Panc1 (cell line): ENCODE measurements at regions not wholly inside any gene's neighbourhood (a gene's known extent, or its start where the extent isn't known, plus 50 kb on each side); places are given as distances from the start of the nearest gene placed in this dataset.

ENCODE experiments used
- ATAC-seq: fragments of 200-7000 bp; cut with Tn5 transposase; 2 replicates; pipeline ENCODE4 v1.9.1; 2020; ENCODE audit warnings: mild to moderate bottlenecking, moderate library complexity
- BruUV-seq: library from RNA; stranded (reverse); fragments of 400-500 nt; replicated peaks from 2 replicates; lab custom pipeline; 2021; lab: Mats Ljungman, UMichigan
- CTCF ChIA-PET: fragments of 300-600 bp; sonication (Branson Sonifier 250); formaldehyde crosslinking; loops from one replicate; lab custom pipeline; 2022; ENCODE audit warnings: antibody characterized with exemption; lab: Charles Lee
- POLR2A ChIA-PET: fragments of 300-600 bp; sonication (Branson Sonifier 250); formaldehyde crosslinking; loops from one replicate; lab custom pipeline; 2022; ENCODE audit warnings: antibody characterized with exemption; lab: Charles Lee
- DNase-seq: peaks from one replicate; pipeline ENCODE4 v3.0.0-alpha.2; 2010; ENCODE audit warnings: low read depth, low spot score
- H3K27ac ChIP-seq: 2 replicates; pipeline ENCODE4 v1.5.1; 2011; ENCODE audit warnings: mild to moderate bottlenecking, low read length, inconsistent platforms
- H3K27me3 ChIP-seq: fragments of 200-500 bp; sonication (Bioruptor generic); 2 replicates; pipeline ENCODE4 v1.6.0; 2014; ENCODE audit warnings: low read length, inconsistent platforms; ENCODE audit not compliant: control insufficient read depth, insufficient read depth
- H3K36me3 ChIP-seq: fragments of 200-500 bp; sonication (Bioruptor generic); 2 replicates; pipeline ENCODE4 v1.5.1; 2014; ENCODE audit warnings: inconsistent platforms, mild to moderate bottlenecking, low read length, moderate library complexity; ENCODE audit not compliant: control insufficient read depth, insufficient read depth
- H3K4me1 ChIP-seq: 2 replicates; pipeline ENCODE4 v1.5.1; 2011; ENCODE audit warnings: inconsistent platforms, mild to moderate bottlenecking, low read length, moderate library complexity; ENCODE audit not compliant: control insufficient read depth, insufficient read depth
- H3K4me3 ChIP-seq, 2 experiments: 2 replicates each; pipeline ENCODE4 v1.5.1; 2011 to 2012; ENCODE audit warnings: low read depth in 2 of 2, low read length in 2 of 2, mild to moderate bottlenecking in 2 of 2, inconsistent platforms in 1 of 2, moderate library complexity in 1 of 2
- H3K9me3 ChIP-seq: fragments of 200-500 bp; sonication (Bioruptor generic); 2 replicates; pipeline ENCODE4 v1.5.1; 2014; ENCODE audit warnings: low read depth, mild to moderate bottlenecking, inconsistent platforms, low read length, moderate library complexity; ENCODE audit not compliant: control insufficient read depth, insufficient read depth
- POLR2AphosphoS5 ChIP-seq: IDR thresholded peaks from 2 replicates; pipeline ENCODE4 v1.6.1; 2012; ENCODE audit warnings: mild to moderate bottlenecking, low read depth, low read length, moderate library complexity
- SIN3A ChIP-seq: IDR thresholded peaks from 2 replicates; pipeline ENCODE4 v1.6.1; 2012; ENCODE audit warnings: low read depth, mild to moderate bottlenecking, low read length, moderate library complexity, borderline replicate concordance; ENCODE audit not compliant: insufficient read depth
- TCF7L2 ChIP-seq: IDR thresholded peaks from 2 replicates; pipeline ENCODE4 v1.6.1; 2011; ENCODE audit warnings: mild to moderate bottlenecking, low read depth, low read length, inconsistent platforms
- in situ Hi-C: cut with HindIII; loops from 2 replicates; pipeline ENCODE4 v1.10.0; 2016; ENCODE audit warnings: low sequenced_read_pairs, low pct_unique_long_range_greater_than_20kb
- intact Hi-C: fragments of 100-400 bp; cut with micrococcal nuclease; formaldehyde crosslinking; loops from one replicate; pipeline ENCODE4 v1.10.0; 2022; ENCODE audit not compliant: unreplicated experiment
- TF ChIP-seq, protein P1 (sequence below): fragments of 450-650 bp; IDR thresholded peaks from 2 replicates; pipeline ENCODE4 v1.5.1; 2017; ENCODE audit warnings: mild to moderate bottlenecking
- TF ChIP-seq, protein P2 (sequence below), 2 experiments: IDR thresholded peaks; 2 replicates each; pipeline ENCODE4 v1.6.1; 2011 to 2012; ENCODE audit warnings: low read depth in 2 of 2, control low read depth in 1 of 2, low read length in 1 of 2, mild to moderate bottlenecking in 1 of 2, moderate library complexity in 1 of 2; ENCODE audit not compliant: insufficient read depth in 1 of 2

DNA sequence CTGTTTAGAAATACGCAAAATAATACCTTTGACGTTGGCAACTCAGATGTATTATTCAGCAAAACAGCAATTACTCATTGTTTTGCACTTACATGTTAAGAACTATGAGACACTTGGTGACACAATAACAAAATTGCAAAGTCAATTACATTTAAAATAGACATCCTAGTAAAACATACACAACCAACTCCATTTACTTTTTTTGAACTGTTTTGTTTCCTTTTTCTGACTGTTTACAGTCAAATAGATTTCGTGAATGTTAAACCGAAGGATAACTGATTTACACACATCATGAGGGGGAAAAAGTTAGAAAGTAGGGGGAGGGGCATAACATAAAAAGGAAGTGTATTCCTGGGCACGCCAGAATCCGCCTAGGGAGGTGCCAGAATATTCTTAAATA lies 220.1 kb downstream of the MEF2C start:
- DNase-seq (no peak), ATAC-seq (no peak)
- peak overlapping the region; percentile 96 for H3K27ac ChIP-seq
- no TSS peak for BruUV-seq
- no peaks in the 10 kb centered on the region for H3K27me3 ChIP-seq
- TF ChIP-seq TCF7L2 (no peak), SIN3A (no peak), POLR2AphosphoS5 (no peak)
- TF ChIP-seq, protein P1, sequence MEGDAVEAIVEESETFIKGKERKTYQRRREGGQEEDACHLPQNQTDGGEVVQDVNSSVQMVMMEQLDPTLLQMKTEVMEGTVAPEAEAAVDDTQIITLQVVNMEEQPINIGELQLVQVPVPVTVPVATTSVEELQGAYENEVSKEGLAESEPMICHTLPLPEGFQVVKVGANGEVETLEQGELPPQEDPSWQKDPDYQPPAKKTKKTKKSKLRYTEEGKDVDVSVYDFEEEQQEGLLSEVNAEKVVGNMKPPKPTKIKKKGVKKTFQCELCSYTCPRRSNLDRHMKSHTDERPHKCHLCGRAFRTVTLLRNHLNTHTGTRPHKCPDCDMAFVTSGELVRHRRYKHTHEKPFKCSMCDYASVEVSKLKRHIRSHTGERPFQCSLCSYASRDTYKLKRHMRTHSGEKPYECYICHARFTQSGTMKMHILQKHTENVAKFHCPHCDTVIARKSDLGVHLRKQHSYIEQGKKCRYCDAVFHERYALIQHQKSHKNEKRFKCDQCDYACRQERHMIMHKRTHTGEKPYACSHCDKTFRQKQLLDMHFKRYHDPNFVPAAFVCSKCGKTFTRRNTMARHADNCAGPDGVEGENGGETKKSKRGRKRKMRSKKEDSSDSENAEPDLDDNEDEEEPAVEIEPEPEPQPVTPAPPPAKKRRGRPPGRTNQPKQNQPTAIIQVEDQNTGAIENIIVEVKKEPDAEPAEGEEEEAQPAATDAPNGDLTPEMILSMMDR, result no peak
- TF ChIP-seq, protein P2, sequence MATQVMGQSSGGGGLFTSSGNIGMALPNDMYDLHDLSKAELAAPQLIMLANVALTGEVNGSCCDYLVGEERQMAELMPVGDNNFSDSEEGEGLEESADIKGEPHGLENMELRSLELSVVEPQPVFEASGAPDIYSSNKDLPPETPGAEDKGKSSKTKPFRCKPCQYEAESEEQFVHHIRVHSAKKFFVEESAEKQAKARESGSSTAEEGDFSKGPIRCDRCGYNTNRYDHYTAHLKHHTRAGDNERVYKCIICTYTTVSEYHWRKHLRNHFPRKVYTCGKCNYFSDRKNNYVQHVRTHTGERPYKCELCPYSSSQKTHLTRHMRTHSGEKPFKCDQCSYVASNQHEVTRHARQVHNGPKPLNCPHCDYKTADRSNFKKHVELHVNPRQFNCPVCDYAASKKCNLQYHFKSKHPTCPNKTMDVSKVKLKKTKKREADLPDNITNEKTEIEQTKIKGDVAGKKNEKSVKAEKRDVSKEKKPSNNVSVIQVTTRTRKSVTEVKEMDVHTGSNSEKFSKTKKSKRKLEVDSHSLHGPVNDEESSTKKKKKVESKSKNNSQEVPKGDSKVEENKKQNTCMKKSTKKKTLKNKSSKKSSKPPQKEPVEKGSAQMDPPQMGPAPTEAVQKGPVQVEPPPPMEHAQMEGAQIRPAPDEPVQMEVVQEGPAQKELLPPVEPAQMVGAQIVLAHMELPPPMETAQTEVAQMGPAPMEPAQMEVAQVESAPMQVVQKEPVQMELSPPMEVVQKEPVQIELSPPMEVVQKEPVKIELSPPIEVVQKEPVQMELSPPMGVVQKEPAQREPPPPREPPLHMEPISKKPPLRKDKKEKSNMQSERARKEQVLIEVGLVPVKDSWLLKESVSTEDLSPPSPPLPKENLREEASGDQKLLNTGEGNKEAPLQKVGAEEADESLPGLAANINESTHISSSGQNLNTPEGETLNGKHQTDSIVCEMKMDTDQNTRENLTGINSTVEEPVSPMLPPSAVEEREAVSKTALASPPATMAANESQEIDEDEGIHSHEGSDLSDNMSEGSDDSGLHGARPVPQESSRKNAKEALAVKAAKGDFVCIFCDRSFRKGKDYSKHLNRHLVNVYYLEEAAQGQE (IDR thresholded peaks at IDR 0.05; ENCODE audit: insufficient read depth in 1 of 2, low read depth in 2 of 2, low read length in 1 of 2), result no peak
- ChIA-PET POLR2A (no interaction called here), CTCF (no interaction called here)
- in situ Hi-C loops (no loop called here), intact Hi-C loops (no loop called here)
- no peaks in the 10 kb centered on the region for H3K9me3 ChIP-seq
- H3K4me1 ChIP-seq, result peaks cover 32% of the 10 kb centered on the region
- H3K36me3 ChIP-seq, result no peaks in the 10 kb centered on the region
- H3K4me3 ChIP-seq, result no peak overlapping the region

DNA sequence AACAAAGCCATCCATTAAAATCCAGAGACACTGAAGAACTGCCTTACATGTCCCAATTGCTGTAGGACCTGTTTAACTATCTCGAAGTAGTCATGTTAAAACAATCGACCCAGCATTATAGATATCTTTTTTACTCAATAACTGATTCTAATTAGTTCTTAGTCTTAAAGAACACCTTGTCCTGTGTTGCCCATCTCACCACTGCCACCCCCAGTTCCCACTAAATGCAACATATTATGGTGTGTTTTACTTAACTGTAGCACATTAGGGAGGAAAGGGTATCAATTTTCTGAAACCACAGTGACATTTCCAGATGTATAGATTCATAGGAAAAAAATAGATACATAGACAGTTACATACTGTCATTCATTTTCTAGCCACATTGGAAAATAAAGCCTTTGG lies 221.2 kb downstream of the MEF2C start:
- no peaks in the 10 kb centered on the region for H3K9me3 ChIP-seq
- no TSS peak for BruUV-seq
- ATAC-seq (no peak), DNase-seq (no peak)
- ChIA-PET CTCF (no interaction called here), POLR2A (no interaction called here)
- peaks cover 32% of the 10 kb centered on the region for H3K4me1 ChIP-seq
- in situ Hi-C loops, result no loop called here
- H3K27me3 ChIP-seq, result no peaks in the 10 kb centered on the region
- H3K27ac ChIP-seq, result peak overlapping the region; percentile 96
- no peaks in the 10 kb centered on the region for H3K36me3 ChIP-seq
- H3K4me3 ChIP-seq, result peak overlapping the region; percentile 49 to 71
- TF ChIP-seq, protein P1, result no peak
- TF ChIP-seq TCF7L2, result no peak
- TF ChIP-seq SIN3A, result no peak
- no peak for TF ChIP-seq POLR2AphosphoS5
- TF ChIP-seq, protein P2 (IDR thresholded peaks at IDR 0.05; ENCODE audit: insufficient read depth in 1 of 2, low read depth in 2 of 2, low read length in 1 of 2), result no peak
- intact Hi-C loops, result no loop called here
